ENCODE measurements at regions not wholly inside any gene's neighbourhood (a gene's known extent, or its start where the extent isn't known, plus 50 kb on each side); places are given as distances from the start of the nearest gene placed in this dataset.

DNA sequence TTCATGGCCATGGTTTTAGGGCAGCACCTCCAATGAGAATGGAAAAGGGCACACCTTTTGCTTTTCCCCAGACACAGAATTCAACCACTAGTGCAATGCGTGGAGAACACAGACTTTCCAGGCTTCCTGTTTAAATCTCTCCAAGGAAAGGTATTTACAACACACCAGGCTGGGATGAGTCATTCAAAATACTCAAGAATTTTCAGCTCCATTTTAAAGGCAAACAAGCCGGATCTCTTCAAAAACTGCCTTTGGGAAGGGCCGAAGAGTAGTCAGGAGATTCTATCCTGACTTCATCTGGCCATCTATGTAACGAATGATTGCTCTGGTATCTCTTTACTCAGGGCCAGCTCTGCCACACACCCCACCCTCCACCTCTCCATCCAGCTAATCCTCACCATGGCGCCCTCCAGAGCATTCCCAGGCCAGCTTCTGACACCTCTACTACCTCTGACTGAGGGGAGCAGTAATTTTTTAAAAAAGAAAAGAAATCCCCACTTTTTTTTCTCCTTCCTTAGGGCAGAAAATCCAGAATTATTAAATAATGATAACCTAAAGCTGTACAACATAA lies 254.6 kb downstream of the LY86 start:
- no peak overlapping the region for H3K4me3 ChIP-seq (ENCODE audit: low read length)
- Mint-ChIP-seq H3K27me3 (peaks cover 8 to 51% of the 10 kb centered on the region in 2 donors), H3K4me1 (peaks cover 0 to 5% (median 1%) of the 10 kb centered on the region in 3 donors), H3K9me3 (peaks cover 6 to 21% (median 14%) of the 10 kb centered on the region in 5 donors), H3K27ac (no peak overlapping the region), H3K36me3 (peaks cover 0 to 9% (median 0%) of the 10 kb centered on the region in 3 donors), H3K4me3 (no peak overlapping the region)
- POLR2A ChIA-PET = no interaction called here
- H3K4me1 ChIP-seq (ENCODE audit: insufficient read depth, low read length) = no peaks in the 10 kb centered on the region
- H3K9me3 ChIP-seq (ENCODE audit: low read length) = no peaks in the 10 kb centered on the region
- H3K36me3 ChIP-seq (ENCODE audit: insufficient read depth, low read length) = no peaks in the 10 kb centered on the region
- no peak for DNase-seq
- CTCF ChIA-PET = no interaction called here
- H3K27me3 ChIP-seq (ENCODE audit: insufficient read depth, low read length, poor library complexity, severe bottlenecking) = no peaks in the 10 kb centered on the region
- H3K27ac ChIP-seq (ENCODE audit: low read depth, low read length) = no peak overlapping the region

DNA sequence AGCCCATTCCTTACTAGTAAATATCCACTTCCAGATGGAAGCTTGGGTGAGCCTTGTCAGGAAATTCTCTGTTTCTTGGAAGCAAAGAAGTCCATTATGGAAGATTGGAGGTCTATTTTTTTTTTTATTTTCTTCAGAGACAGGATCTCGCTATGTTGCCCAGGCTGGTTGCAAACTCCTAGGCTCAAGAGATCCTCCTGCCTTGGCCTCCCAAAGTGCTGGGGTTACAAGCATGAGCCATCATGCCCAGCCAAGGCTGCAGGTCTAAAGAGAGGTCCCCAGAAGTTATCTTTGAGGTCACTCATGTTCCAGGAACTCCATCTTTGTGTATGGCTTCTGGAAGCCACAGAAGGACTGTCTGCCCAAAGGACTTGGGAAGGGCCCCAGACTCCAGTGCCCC lies 255.3 kb downstream of the LY86 start:
- CTCF ChIA-PET = no interaction called here
- H3K4me3 ChIP-seq (ENCODE audit: low read length) = no peak overlapping the region
- H3K4me3 Mint-ChIP-seq = no peak overlapping the region
- H3K27me3 Mint-ChIP-seq = peaks cover 9 to 49% of the 10 kb centered on the region in 2 donors
- H3K36me3 Mint-ChIP-seq = peaks cover 0 to 9% (median 0%) of the 10 kb centered on the region in 3 donors
- peaks cover 6 to 22% (median 14%) of the 10 kb centered on the region in 5 donors for H3K9me3 Mint-ChIP-seq
- no peak overlapping the region for H3K27ac ChIP-seq (ENCODE audit: low read depth, low read length)
- no peak overlapping the region for H3K27ac Mint-ChIP-seq
- H3K4me1 ChIP-seq (ENCODE audit: insufficient read depth, low read length) = no peaks in the 10 kb centered on the region
- H3K4me1 Mint-ChIP-seq = peaks cover 0 to 5% (median 1%) of the 10 kb centered on the region in 3 donors
- H3K27me3 ChIP-seq (ENCODE audit: insufficient read depth, low read length, poor library complexity, severe bottlenecking) = no peaks in the 10 kb centered on the region
- H3K9me3 ChIP-seq (ENCODE audit: low read length) = no peaks in the 10 kb centered on the region
- POLR2A ChIA-PET = no interaction called here
- H3K36me3 ChIP-seq (ENCODE audit: insufficient read depth, low read length) = no peaks in the 10 kb centered on the region
- DNase-seq = no peak

DNA sequence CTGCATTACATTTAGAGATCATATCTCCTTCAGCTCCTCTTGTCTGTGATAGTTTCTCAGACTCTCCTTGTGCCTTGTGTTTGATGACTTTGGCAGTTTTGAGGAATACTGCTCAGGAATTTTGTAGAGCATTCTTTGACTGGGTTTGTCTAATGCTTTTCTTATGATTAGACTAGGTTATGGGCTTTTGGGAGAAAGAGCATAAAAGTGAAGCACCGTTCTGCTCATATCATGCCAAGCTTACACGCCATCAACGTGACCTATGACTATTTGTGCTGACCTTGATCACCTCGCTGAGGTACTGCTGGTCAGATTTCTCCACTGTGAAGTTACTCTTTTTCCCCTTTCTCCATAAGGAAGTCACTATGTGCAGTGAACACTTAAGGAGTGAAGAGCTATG lies 256.0 kb downstream of the LY86 start:
- Histone ChIP-seq H3K4me1 (ENCODE audit: insufficient read depth, low read length) (no peaks in the 10 kb centered on the region), H3K9me3 (ENCODE audit: low read length) (no peaks in the 10 kb centered on the region), H3K27me3 (ENCODE audit: insufficient read depth, low read length, poor library complexity, severe bottlenecking) (no peaks in the 10 kb centered on the region), H3K4me3 (ENCODE audit: low read length) (no peak overlapping the region), H3K36me3 (ENCODE audit: insufficient read depth, low read length) (no peaks in the 10 kb centered on the region), H3K27ac (ENCODE audit: low read depth, low read length) (no peak overlapping the region)
- POLR2A ChIA-PET = no interaction called here
- H3K27me3 Mint-ChIP-seq = peaks cover 9 to 48% of the 10 kb centered on the region in 2 donors
- H3K4me3 Mint-ChIP-seq = no peak overlapping the region
- H3K27ac Mint-ChIP-seq = no peak overlapping the region
- CTCF ChIA-PET = no interaction called here
- no peak for DNase-seq
- H3K9me3 Mint-ChIP-seq = peaks cover 6 to 22% (median 14%) of the 10 kb centered on the region in 5 donors
- H3K36me3 Mint-ChIP-seq = peaks cover 0 to 9% (median 0%) of the 10 kb centered on the region in 3 donors
- H3K4me1 Mint-ChIP-seq = peaks cover 0 to 5% (median 1%) of the 10 kb centered on the region in 3 donors

DNA sequence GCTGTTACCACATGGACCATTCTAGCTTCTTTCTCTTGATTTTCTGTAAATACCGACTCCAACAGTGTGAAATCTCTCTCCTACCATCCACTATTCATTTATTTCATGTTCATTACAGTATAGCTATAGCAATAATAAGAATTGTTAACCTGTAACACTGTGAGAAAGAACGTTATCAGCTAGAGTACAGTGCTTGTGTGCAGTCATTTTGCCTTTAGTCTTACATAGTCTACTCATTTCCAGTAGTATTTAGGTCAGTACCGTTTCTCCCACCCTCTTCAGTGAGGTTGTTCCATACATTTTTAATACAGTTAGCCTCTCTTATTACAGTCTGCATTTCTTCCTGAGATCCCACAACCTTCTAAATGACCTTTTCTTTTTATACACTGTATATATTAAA lies 257.1 kb downstream of the LY86 start:
- Mint-ChIP-seq H3K9me3 (peaks cover 6 to 22% (median 14%) of the 10 kb centered on the region in 5 donors), H3K27ac (no peak overlapping the region), H3K4me3 (no peak overlapping the region), H3K4me1 (peaks cover 0 to 5% (median 1%) of the 10 kb centered on the region in 3 donors), H3K27me3 (peaks cover 6 to 46% of the 10 kb centered on the region in 2 donors), H3K36me3 (peaks cover 0 to 9% (median 0%) of the 10 kb centered on the region in 3 donors)
- H3K9me3 ChIP-seq (ENCODE audit: low read length) = no peaks in the 10 kb centered on the region
- no peaks in the 10 kb centered on the region for H3K4me1 ChIP-seq (ENCODE audit: insufficient read depth, low read length)
- no peak for DNase-seq
- H3K4me3 ChIP-seq (ENCODE audit: low read length) = no peak overlapping the region
- H3K36me3 ChIP-seq (ENCODE audit: insufficient read depth, low read length) = no peaks in the 10 kb centered on the region
- no peaks in the 10 kb centered on the region for H3K27me3 ChIP-seq (ENCODE audit: insufficient read depth, low read length, poor library complexity, severe bottlenecking)
- CTCF ChIA-PET = no interaction called here
- H3K27ac ChIP-seq (ENCODE audit: low read depth, low read length) = no peak overlapping the region
- POLR2A ChIA-PET = no interaction called here

DNA sequence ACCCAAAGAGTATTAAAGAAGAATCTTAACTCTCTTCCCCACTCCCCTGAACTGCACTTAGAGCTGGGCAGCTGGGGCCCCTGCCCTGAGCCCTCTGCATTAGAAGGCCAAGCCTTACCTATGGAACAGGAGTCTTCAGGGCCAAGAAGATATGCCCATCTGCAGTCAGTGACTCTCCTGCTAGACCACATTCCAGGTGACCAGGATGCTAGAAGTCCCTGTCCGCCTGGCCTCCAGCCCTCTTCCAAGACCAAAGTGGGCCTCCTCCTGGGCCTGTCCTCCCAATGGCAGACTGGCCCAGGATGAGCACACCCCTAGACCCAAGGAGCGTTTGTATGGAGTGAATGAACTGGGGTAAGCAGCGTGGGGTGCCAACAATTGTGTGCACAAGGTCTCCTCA lies 259.1 kb downstream of the LY86 start:
- no peaks in the 10 kb centered on the region for H3K9me3 ChIP-seq (ENCODE audit: low read length)
- peaks cover 0 to 1% (median 0%) of the 10 kb centered on the region in 3 donors for H3K4me1 Mint-ChIP-seq
- no peaks in the 10 kb centered on the region for H3K4me1 ChIP-seq (ENCODE audit: insufficient read depth, low read length)
- peaks cover 4 to 31% of the 10 kb centered on the region in 2 donors for H3K27me3 Mint-ChIP-seq
- H3K4me3 Mint-ChIP-seq = no peak overlapping the region
- H3K27me3 ChIP-seq (ENCODE audit: insufficient read depth, low read length, poor library complexity, severe bottlenecking) = no peaks in the 10 kb centered on the region
- CTCF ChIA-PET = no interaction called here
- peak overlapping the region in 1 of 8 donors; percentile 3 for H3K27ac Mint-ChIP-seq
- H3K9me3 Mint-ChIP-seq = peaks cover 6 to 22% (median 14%) of the 10 kb centered on the region in 5 donors
- H3K36me3 Mint-ChIP-seq = peaks cover 0 to 9% (median 0%) of the 10 kb centered on the region in 3 donors
- H3K27ac ChIP-seq (ENCODE audit: low read depth, low read length) = no peak overlapping the region
- DNase-seq = no peak
- no peak overlapping the region for H3K4me3 ChIP-seq (ENCODE audit: low read length)
- POLR2A ChIA-PET = no interaction called here
- H3K36me3 ChIP-seq (ENCODE audit: insufficient read depth, low read length) = no peaks in the 10 kb centered on the region

DNA sequence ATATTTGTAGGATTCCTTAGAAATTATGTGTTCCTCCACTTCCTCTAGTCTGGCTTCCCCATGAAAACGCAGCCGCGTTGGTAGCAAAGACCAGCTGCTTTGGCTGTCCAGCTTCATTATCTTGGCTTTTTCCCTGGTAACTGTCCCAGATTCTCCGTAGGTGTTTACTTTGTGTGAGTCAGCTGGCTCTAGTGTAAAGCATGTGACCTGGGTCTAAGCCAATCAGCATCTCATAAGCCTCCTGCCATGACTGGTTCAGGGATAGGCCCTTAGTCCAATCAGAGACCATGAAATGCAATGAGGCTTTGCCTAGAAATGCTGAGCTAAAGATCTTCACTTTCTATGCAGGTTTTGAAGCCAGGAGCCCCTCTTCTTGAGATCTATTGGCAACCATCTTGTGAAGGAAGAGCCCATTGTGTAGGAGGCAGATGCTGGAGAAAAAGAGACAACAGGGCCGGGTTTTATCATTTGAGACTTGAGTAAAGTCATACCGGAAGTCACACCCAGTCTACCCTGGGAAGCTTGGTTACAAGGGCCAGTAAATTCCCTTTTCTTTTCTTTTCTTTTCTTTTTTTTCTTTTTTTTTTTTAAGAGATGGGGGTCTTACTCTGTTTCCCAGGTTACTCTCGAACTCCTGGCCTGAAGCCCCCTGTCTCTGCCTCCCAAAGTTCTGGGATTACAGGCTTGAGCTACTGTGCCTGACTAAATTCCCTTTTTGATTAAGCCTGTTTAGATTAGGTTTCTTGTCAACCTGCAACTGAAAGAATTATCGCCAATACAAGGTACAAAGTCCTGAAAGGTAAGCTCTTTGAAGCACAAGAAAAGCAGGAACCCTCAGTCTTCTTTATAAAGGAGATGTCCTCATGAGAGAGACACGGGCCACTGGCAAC lies 256.5 kb upstream of the RREB1 start:
- peaks cover 10 to 22% of the 10 kb centered on the region in 2 donors for H3K27me3 Mint-ChIP-seq
- no peak for DNase-seq
- peaks cover 0 to 7% (median 0%) of the 10 kb centered on the region in 3 donors for H3K36me3 Mint-ChIP-seq
- peaks cover 3 to 4% (median 4%) of the 10 kb centered on the region in 3 donors for H3K4me1 Mint-ChIP-seq
- peak overlapping the region; percentile 34 for H3K27ac ChIP-seq (ENCODE audit: low read depth, low read length)
- H3K4me3 ChIP-seq (ENCODE audit: low read length) = no peak overlapping the region
- H3K4me3 Mint-ChIP-seq = no peak overlapping the region
- peaks cover 4% of the 10 kb centered on the region for H3K4me1 ChIP-seq (ENCODE audit: insufficient read depth, low read length)
- peaks cover 2 to 12% (median 5%) of the 10 kb centered on the region in 5 donors for H3K9me3 Mint-ChIP-seq
- no peaks in the 10 kb centered on the region for H3K27me3 ChIP-seq (ENCODE audit: insufficient read depth, low read length, poor library complexity, severe bottlenecking)
- H3K27ac Mint-ChIP-seq = no peak overlapping the region
- H3K36me3 ChIP-seq (ENCODE audit: insufficient read depth, low read length) = no peaks in the 10 kb centered on the region
- ChIA-PET CTCF (interaction anchor here (0.8 kb wide), 1 partner anchor 10 kb away, joined by 3 read pairs; no protein-coding TSS in a partner anchor), POLR2A (no interaction called here)
- H3K9me3 ChIP-seq (ENCODE audit: low read length) = no peaks in the 10 kb centered on the region

DNA sequence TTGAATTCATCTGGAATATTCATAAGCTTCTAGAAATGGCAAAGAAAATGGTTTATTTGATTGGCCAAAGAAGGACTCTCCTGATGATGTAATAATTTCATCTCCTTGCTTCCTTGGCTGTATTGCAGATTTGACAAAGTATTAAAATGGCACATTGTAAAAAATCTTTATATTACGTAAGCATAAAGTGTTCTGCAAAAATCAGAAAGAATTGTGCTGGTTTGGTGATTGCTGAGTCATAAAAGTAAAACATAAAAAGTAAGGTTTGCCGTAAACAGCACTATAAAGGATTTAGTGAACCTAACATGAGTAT lies 255.9 kb upstream of the RREB1 start:
- H3K4me1 Mint-ChIP-seq = peaks cover 9 to 10% (median 9%) of the 10 kb centered on the region in 3 donors

More for the DNA sequence above, 255.9 kb upstream of the RREB1 start:
- ChIA-PET POLR2A (no interaction called here), CTCF (no interaction called here)
- H3K36me3 ChIP-seq (ENCODE audit: insufficient read depth, low read length) = no peaks in the 10 kb centered on the region
- Mint-ChIP-seq H3K9me3 (peaks cover 0 to 7% (median 0%) of the 10 kb centered on the region in 5 donors), H3K4me3 (no peak overlapping the region), H3K27me3 (peaks cover 11 to 20% of the 10 kb centered on the region in 2 donors), H3K36me3 (peaks cover 0 to 4% (median 0%) of the 10 kb centered on the region in 3 donors), H3K27ac (no peak overlapping the region)
- H3K9me3 ChIP-seq (ENCODE audit: low read length) = no peaks in the 10 kb centered on the region
- H3K4me3 ChIP-seq (ENCODE audit: low read length) = no peak overlapping the region
- H3K27me3 ChIP-seq (ENCODE audit: insufficient read depth, low read length, poor library complexity, severe bottlenecking) = no peaks in the 10 kb centered on the region
- peaks cover 5% of the 10 kb centered on the region for H3K4me1 ChIP-seq (ENCODE audit: insufficient read depth, low read length)
- no peak for DNase-seq
- H3K27ac ChIP-seq (ENCODE audit: low read depth, low read length) = no peak overlapping the region

Data from CD8-positive, alpha-beta memory T cell (primary cell).